Brain microvascular endothelial cell (primary cell): ENCODE measurements at regions not wholly inside any gene's neighbourhood (a gene's known extent, or its start where the extent isn't known, plus 50 kb on each side); places are given as distances from the start of the nearest gene placed in this dataset.

Experiments
- DNase-seq: peaks from one replicate; pipeline ENCODE4 v3.0.0-alpha.2; 2020
- H3K27ac ChIP-seq: fragments of 250-450 bp; sonication (Bioruptor Pico); 2 replicates; pipeline ENCODE4 v1.5.1; 2020; ENCODE audit warnings: mild to moderate bottlenecking, moderate library complexity
- H3K27me3 ChIP-seq: fragments of 250-450 bp; sonication (Bioruptor Pico); replicated peaks from 2 replicates; pipeline ENCODE4 v1.5.1; 2020; ENCODE audit warnings: mild to moderate bottlenecking
- H3K36me3 ChIP-seq: fragments of 250-450 bp; sonication (Bioruptor Pico); replicated peaks from 2 replicates; pipeline ENCODE4 v1.5.1; 2020; ENCODE audit warnings: mild to moderate bottlenecking
- H3K4me3 ChIP-seq: 2 replicates; pipeline ENCODE4 v1.5.1; 2011; ENCODE audit warnings: low read depth, mild to moderate bottlenecking, control low read depth, low read length, moderate library complexity
- CTCF ChIP-seq: IDR thresholded peaks from 2 replicates; pipeline ENCODE4 v1.5.1; 2011; ENCODE audit warnings: low read depth, mild to moderate bottlenecking, moderate library complexity, low read length, control low read depth, inconsistent platforms; ENCODE audit errors: missing control alignments
- in situ Hi-C: cut with HindIII; loops from 2 replicates; pipeline ENCODE4 v1.10.0; 2017; ENCODE audit warnings: low sequenced_read_pairs, low pct_ligation_motif_present

- no peak overlapping the region for H3K4me3 ChIP-seq
- H3K36me3 ChIP-seq: no peaks in the 10 kb centered on the region
- in situ Hi-C loops: no loop called here
- no peak for TF ChIP-seq CTCF
- DNase-seq: no peak
- no peak overlapping the region for H3K27ac ChIP-seq
- H3K27me3 ChIP-seq: no peaks in the 10 kb centered on the region
Observed at GRCh38 chr3:13213490-13213889, 140.3 kb upstream of the IQSEC1 start.

- Histone ChIP-seq H3K4me3 (no peak overlapping the region), H3K36me3 (no peaks in the 10 kb centered on the region), H3K27me3 (no peaks in the 10 kb centered on the region), H3K27ac (no peak overlapping the region)
- in situ Hi-C loops: no loop called here
- no peak for DNase-seq
- no peak for TF ChIP-seq CTCF
Observed at GRCh38 chr3:13211605-13212210, 138.5 kb upstream of the IQSEC1 start.

GRCh38 chr3:13210221-13210975, 137.2 kb upstream of the IQSEC1 start:
- Histone ChIP-seq H3K27me3 (no peaks in the 10 kb centered on the region), H3K36me3 (no peaks in the 10 kb centered on the region), H3K4me3 (no peak overlapping the region), H3K27ac (no peak overlapping the region)
- DNase-seq: no peak
- no peak for TF ChIP-seq CTCF
- in situ Hi-C loops: no loop called here

- H3K27ac ChIP-seq: no peak overlapping the region
- no peak for TF ChIP-seq CTCF
- in situ Hi-C loops: no loop called here
- H3K36me3 ChIP-seq: no peaks in the 10 kb centered on the region
- H3K4me3 ChIP-seq: no peak overlapping the region
- no peaks in the 10 kb centered on the region for H3K27me3 ChIP-seq
- DNase-seq: no peak
Observed at GRCh38 chr3:13209634-13209997, 136.4 kb upstream of the IQSEC1 start.

- no peak for TF ChIP-seq CTCF
- Histone ChIP-seq H3K4me3 (no peak overlapping the region), H3K27me3 (peaks cover 6% of the 10 kb centered on the region), H3K27ac (no peak overlapping the region), H3K36me3 (no peaks in the 10 kb centered on the region)
- in situ Hi-C loops: no loop called here
- no peak for DNase-seq
Observed at GRCh38 chr3:13208706-13209633, 135.7 kb upstream of the IQSEC1 start.
